Liver (tissue), 7 donors: ENCODE measurements at regions not wholly inside any gene's neighbourhood (a gene's known extent, or its start where the extent isn't known, plus 50 kb on each side); places are given as distances from the start of the nearest gene placed in this dataset.

ENCODE experiments used
- DNase-seq: peaks from one replicate; pipeline ENCODE4 v3.0.0-alpha.2; 2017; ENCODE audit warnings: low spot score
- H3K27ac ChIP-seq, 2 donors: one replicate each; pipeline ENCODE4 v1.7.0; 2013; ENCODE audit warnings: inconsistent platforms in 2 of 2, low read length in 2 of 2, control low read depth in 1 of 2, low read depth in 1 of 2, mild to moderate bottlenecking in 1 of 2
- H3K27me3 ChIP-seq, 4 donors: one replicate each; pipeline versions ENCODE4 v1.6.1 to v1.7.0; 2013; ENCODE audit warnings: low read length in 3 of 4, inconsistent platforms in 1 of 4, mild to moderate bottlenecking in 1 of 4, moderate library complexity in 1 of 4; ENCODE audit not compliant: control insufficient read depth in 4 of 4, insufficient read depth in 4 of 4
- H3K36me3 ChIP-seq, 4 donors: one replicate each; pipeline versions ENCODE4 v1.6.1 to v1.7.0; 2013; ENCODE audit warnings: low read length in 3 of 4, mild to moderate bottlenecking in 3 of 4, low read depth in 1 of 4, moderate library complexity in 1 of 4; ENCODE audit not compliant: control insufficient read depth in 4 of 4, insufficient read depth in 3 of 4
- H3K4me1 ChIP-seq, 4 donors: one replicate each; pipeline versions ENCODE4 v1.6.1 to v1.7.0; 2013; ENCODE audit warnings: low read length in 3 of 4, mild to moderate bottlenecking in 3 of 4, moderate library complexity in 1 of 4; ENCODE audit not compliant: control insufficient read depth in 4 of 4, insufficient read depth in 4 of 4
- H3K4me3 ChIP-seq, 3 donors: one replicate each; pipeline versions ENCODE4 v1.6.1 to v1.7.0; 2013; ENCODE audit warnings: low read length in 3 of 3, control low read depth in 1 of 3, low read depth in 1 of 3, mild to moderate bottlenecking in 1 of 3
- H3K9ac ChIP-seq, 2 donors: one replicate each; pipeline ENCODE4 v1.7.0; 2013; ENCODE audit warnings: low read length in 2 of 2, mild to moderate bottlenecking in 2 of 2, moderate library complexity in 2 of 2, control low read depth in 1 of 2, low read depth in 1 of 2
- H3K9me3 ChIP-seq, 4 donors: one replicate each; pipeline versions ENCODE4 v1.6.1 to v1.7.0; 2013; ENCODE audit warnings: low read length in 3 of 4; ENCODE audit not compliant: control insufficient read depth in 4 of 4
- FOXA2 ChIP-seq: IDR thresholded peaks from 2 replicates; pipeline ENCODE4 v1.6.1; 2016; ENCODE audit warnings: antibody characterized with exemption
- GABPA ChIP-seq, 2 donors: IDR thresholded peaks in 1 of 2; conservative IDR thresholded peaks in 1 of 2; 2 replicates each; pipeline ENCODE4 v1.6.1; 2016; ENCODE audit warnings: antibody characterized with exemption in 2 of 2, mild to moderate bottlenecking in 1 of 2, moderate library complexity in 1 of 2
- HNF4G ChIP-seq: IDR thresholded peaks from 2 replicates; pipeline ENCODE4 v1.6.1; 2016; ENCODE audit warnings: antibody characterized with exemption
- RAD21 ChIP-seq, 2 donors: IDR thresholded peaks; 2 replicates each; pipeline ENCODE4 v1.6.1; 2016; ENCODE audit warnings: antibody characterized with exemption in 2 of 2, mild to moderate bottlenecking in 2 of 2
- SP1 ChIP-seq: IDR thresholded peaks from 2 replicates; pipeline ENCODE4 v1.6.1; 2018; ENCODE audit warnings: antibody characterized with exemption, mild to moderate bottlenecking
- TAF1 ChIP-seq: conservative IDR thresholded peaks from 2 replicates; pipeline ENCODE4 v1.6.1; 2016; ENCODE audit warnings: antibody characterized with exemption, mild to moderate bottlenecking
- YY1 ChIP-seq: IDR thresholded peaks from 2 replicates; pipeline ENCODE4 v1.6.1; 2016; ENCODE audit warnings: antibody characterized with exemption, mild to moderate bottlenecking
- WGBS: extraction: QIAGEN DNeasy Blood & Tissue Kit; methylation state at CpG from one replicate; pipeline ENCODE4 v1.1.7; 2013; 5-methylcytosine and 5-hydroxymethylcytosine counted together
- TF ChIP-seq, protein P1 (sequence below): IDR thresholded peaks from 2 replicates; pipeline ENCODE4 v1.6.1; 2016; ENCODE audit warnings: antibody characterized with exemption
- TF ChIP-seq, protein P2 (sequence below): IDR thresholded peaks from 2 replicates; pipeline ENCODE4 v1.6.1; 2016; ENCODE audit warnings: antibody characterized with exemption
- TF ChIP-seq, protein P3 (sequence below): IDR thresholded peaks from 2 replicates; pipeline ENCODE4 v1.6.1; 2016; ENCODE audit warnings: antibody characterized with exemption
- TF ChIP-seq, protein P4 (sequence below): IDR thresholded peaks from 2 replicates; pipeline ENCODE4 v1.6.1; 2016; ENCODE audit warnings: antibody characterized with exemption, mild to moderate bottlenecking
- donor health status: healthy.
- donor health status: healthy.
- donor health status: healthy.
- donor health status: healthy.

DNA sequence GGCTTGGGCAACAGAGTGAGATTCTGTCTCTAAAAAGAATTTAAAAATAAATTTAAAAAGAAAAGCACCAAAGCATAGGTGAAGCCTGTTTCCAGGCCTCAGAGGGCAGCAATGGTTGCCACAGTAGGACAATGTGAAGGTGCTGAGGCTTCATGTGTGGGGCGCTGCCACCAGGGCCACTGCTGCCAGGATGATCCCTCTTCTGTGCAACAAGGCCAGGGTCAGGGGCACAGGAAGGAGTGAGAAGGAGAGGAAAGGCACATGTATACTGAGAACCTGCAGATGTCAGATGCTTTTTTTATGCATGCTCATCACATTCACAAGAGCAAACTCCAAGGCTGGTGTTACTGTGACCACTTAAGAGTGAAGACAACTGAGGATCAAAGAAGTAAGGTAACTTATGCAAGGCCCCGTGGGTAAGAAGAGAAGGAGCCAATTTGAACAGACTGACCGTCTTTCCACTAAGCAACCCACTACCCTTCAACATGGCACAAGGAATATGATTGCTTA lies 79.7 kb upstream of the ACKR3 start:
- Histone ChIP-seq H3K9ac (no peak overlapping the region), H3K4me3 (no peak overlapping the region), H3K9me3 (no peaks in the 10 kb centered on the region), H3K27ac (no peak overlapping the region), H3K36me3 (no peaks in the 10 kb centered on the region), H3K27me3 (no peaks in the 10 kb centered on the region), H3K4me1 (no peaks in the 10 kb centered on the region)
- TF ChIP-seq YY1 (no peak), GABPA (IDR thresholded peaks at IDR 0.05 in 1 of 2, conservative IDR thresholded peaks at IDR 0.05 in 1 of 2) (no peak), FOXA2 (no peak), TAF1 (no peak)
- TF ChIP-seq, protein P1, sequence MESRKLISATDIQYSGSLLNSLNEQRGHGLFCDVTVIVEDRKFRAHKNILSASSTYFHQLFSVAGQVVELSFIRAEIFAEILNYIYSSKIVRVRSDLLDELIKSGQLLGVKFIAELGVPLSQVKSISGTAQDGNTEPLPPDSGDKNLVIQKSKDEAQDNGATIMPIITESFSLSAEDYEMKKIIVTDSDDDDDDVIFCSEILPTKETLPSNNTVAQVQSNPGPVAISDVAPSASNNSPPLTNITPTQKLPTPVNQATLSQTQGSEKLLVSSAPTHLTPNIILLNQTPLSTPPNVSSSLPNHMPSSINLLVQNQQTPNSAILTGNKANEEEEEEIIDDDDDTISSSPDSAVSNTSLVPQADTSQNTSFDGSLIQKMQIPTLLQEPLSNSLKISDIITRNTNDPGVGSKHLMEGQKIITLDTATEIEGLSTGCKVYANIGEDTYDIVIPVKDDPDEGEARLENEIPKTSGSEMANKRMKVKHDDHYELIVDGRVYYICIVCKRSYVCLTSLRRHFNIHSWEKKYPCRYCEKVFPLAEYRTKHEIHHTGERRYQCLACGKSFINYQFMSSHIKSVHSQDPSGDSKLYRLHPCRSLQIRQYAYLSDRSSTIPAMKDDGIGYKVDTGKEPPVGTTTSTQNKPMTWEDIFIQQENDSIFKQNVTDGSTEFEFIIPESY: no peak
- TF ChIP-seq, protein P2, sequence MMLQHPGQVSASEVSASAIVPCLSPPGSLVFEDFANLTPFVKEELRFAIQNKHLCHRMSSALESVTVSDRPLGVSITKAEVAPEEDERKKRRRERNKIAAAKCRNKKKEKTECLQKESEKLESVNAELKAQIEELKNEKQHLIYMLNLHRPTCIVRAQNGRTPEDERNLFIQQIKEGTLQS: no peak
- WGBS: 94% methylated on average over 3 of the region's 3 CpGs
- no peak for DNase-seq

DNA sequence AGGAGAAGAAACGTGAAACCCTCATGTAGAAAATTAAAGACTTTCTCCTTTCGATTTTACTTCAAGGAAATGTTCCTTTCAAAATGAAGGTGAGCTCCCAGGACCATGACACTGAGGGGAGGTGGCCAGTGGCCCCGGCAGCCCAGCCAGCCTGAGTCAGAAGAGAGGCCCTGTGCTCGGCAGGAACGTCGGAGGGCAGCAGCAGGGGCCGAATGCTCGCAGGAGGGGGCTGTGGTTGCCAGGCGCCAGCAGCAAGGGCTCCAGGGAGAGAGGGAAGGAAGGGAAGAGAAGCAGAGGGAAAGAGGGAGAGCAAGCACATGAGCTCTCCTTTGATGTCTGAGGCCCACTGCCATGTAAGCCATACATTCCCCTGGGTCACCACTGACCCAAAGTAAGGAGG lies 73.3 kb upstream of the ACKR3 start:
- WGBS: 89% methylated on average over 9 of the region's 9 CpGs

More for the DNA sequence above, 73.3 kb upstream of the ACKR3 start:
- Histone ChIP-seq H3K9ac (no peak overlapping the region), H3K27me3 (no peaks in the 10 kb centered on the region), H3K4me3 (no peak overlapping the region), H3K4me1 (no peaks in the 10 kb centered on the region), H3K36me3 (no peaks in the 10 kb centered on the region), H3K27ac (no peak overlapping the region), H3K9me3 (no peaks in the 10 kb centered on the region)
- TF ChIP-seq, protein P3, sequence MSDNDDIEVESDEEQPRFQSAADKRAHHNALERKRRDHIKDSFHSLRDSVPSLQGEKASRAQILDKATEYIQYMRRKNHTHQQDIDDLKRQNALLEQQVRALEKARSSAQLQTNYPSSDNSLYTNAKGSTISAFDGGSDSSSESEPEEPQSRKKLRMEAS: no peak
- TF ChIP-seq, protein P1: no peak
- no peak for TF ChIP-seq FOXA2
- TF ChIP-seq SP1: no peak
- no peak for TF ChIP-seq RAD21 (IDR thresholded peaks at IDR 0.05)
- no peak for TF ChIP-seq HNF4G
- TF ChIP-seq, protein P2: no peak
- TF ChIP-seq, protein P4, sequence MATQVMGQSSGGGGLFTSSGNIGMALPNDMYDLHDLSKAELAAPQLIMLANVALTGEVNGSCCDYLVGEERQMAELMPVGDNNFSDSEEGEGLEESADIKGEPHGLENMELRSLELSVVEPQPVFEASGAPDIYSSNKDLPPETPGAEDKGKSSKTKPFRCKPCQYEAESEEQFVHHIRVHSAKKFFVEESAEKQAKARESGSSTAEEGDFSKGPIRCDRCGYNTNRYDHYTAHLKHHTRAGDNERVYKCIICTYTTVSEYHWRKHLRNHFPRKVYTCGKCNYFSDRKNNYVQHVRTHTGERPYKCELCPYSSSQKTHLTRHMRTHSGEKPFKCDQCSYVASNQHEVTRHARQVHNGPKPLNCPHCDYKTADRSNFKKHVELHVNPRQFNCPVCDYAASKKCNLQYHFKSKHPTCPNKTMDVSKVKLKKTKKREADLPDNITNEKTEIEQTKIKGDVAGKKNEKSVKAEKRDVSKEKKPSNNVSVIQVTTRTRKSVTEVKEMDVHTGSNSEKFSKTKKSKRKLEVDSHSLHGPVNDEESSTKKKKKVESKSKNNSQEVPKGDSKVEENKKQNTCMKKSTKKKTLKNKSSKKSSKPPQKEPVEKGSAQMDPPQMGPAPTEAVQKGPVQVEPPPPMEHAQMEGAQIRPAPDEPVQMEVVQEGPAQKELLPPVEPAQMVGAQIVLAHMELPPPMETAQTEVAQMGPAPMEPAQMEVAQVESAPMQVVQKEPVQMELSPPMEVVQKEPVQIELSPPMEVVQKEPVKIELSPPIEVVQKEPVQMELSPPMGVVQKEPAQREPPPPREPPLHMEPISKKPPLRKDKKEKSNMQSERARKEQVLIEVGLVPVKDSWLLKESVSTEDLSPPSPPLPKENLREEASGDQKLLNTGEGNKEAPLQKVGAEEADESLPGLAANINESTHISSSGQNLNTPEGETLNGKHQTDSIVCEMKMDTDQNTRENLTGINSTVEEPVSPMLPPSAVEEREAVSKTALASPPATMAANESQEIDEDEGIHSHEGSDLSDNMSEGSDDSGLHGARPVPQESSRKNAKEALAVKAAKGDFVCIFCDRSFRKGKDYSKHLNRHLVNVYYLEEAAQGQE: no peak
- no peak for DNase-seq
